Adrenal gland (tissue), 5 donors: ENCODE measurements at regions not wholly inside any gene's neighbourhood (a gene's known extent, or its start where the extent isn't known, plus 50 kb on each side); places are given as distances from the start of the nearest gene placed in this dataset.

Experiments
- CTCF ChIP-seq, 6 experiments: fragments of 450-650 bp in 4 of 6; fragments of 200-600 bp in 2 of 6; sonication (generic) in 1 of 6; IDR thresholded peaks; 1 replicate in 5 of 6; 2 replicates in 1 of 6; pipeline versions ENCODE4 v1.5.1 to v1.8.0; 2016 to 2021; ENCODE audit warnings: antibody characterized with exemption in 6 of 6, mild to moderate bottlenecking in 2 of 6, moderate library complexity in 1 of 6
- POLR2A ChIP-seq, 2 donors: fragments of 450-650 bp; IDR thresholded peaks; one replicate each; pipeline ENCODE4 v1.6.1; 2017; ENCODE audit warnings: antibody characterized with exemption in 2 of 2, mild to moderate bottlenecking in 2 of 2, moderate library complexity in 1 of 2
- donor health status: DM: no; HTN: no; CAD: no.

GRCh38 chr7:68125168-68125567 lies 1128.5 kb downstream of the TYW1 start:
- TF ChIP-seq CTCF (IDR thresholded peaks at IDR 0.05) = no peak
- TF ChIP-seq POLR2A (IDR thresholded peaks at IDR 0.05) = no peak
